Neural cell (in vitro differentiated cells): ENCODE measurements at regions not wholly inside any gene's neighbourhood (a gene's known extent, or its start where the extent isn't known, plus 50 kb on each side); places are given as distances from the start of the nearest gene placed in this dataset.

Source experiments
- H2AFZ ChIP-seq: fragments of 200-600, 300-800 bp; sonication (generic), shearing (Covaris generic); 2 replicates; pipeline ENCODE4 v1.6.0; 2014; ENCODE audit warnings: low read depth, mild to moderate bottlenecking, antibody characterized with exemption, low read length, moderate library complexity
- H3F3A ChIP-seq: fragments of 200-600 bp; shearing (Covaris generic); 2 replicates; pipeline ENCODE4 v1.6.1; 2016; ENCODE audit warnings: mild to moderate bottlenecking, moderate library complexity, mixed read lengths, antibody characterized with exemption, low read length; ENCODE audit not compliant: insufficient read depth, poor library complexity, severe bottlenecking
- H3K27ac ChIP-seq: fragments of 200-600, 300-800 bp; sonication (generic), shearing (Covaris generic); 2 replicates; pipeline ENCODE4 v1.5.1; 2014; ENCODE audit warnings: mild to moderate bottlenecking, low read length, moderate library complexity
- H3K27me3 ChIP-seq: fragments of 300-800, 200-600 bp; sonication (generic), shearing (Covaris generic); 2 replicates; pipeline ENCODE4 v1.6.0; 2014; ENCODE audit warnings: mild to moderate bottlenecking, low read depth, low read length, moderate library complexity; ENCODE audit not compliant: insufficient read depth
- H3K36me3 ChIP-seq: fragments of 300-800, 200-600 bp; sonication (generic), shearing (Covaris generic); 2 replicates; pipeline ENCODE4 v1.5.1; 2014; ENCODE audit warnings: mild to moderate bottlenecking, antibody characterized with exemption, low read length, moderate library complexity; ENCODE audit not compliant: insufficient read depth
- H3K4me2 ChIP-seq: fragments of 300-800, 200-600 bp; sonication (generic), shearing (Covaris generic); 2 replicates; pipeline ENCODE4 v1.6.0; 2014; ENCODE audit warnings: mild to moderate bottlenecking, low read length
- H3K4me3 ChIP-seq: fragments of 300-800, 200-600 bp; sonication (generic), shearing (Covaris generic); 2 replicates; pipeline ENCODE4 v1.5.1; 2014; ENCODE audit warnings: mild to moderate bottlenecking, low read length, moderate library complexity
- H3K79me2 ChIP-seq: fragments of 200-600 bp; shearing (Covaris generic); replicated peaks from 2 replicates; pipeline ENCODE4 v1.6.0; 2014; ENCODE audit warnings: mild to moderate bottlenecking, low read length, moderate library complexity; ENCODE audit not compliant: insufficient read depth
- H3K9ac ChIP-seq: fragments of 300-800, 200-600 bp; sonication (generic), shearing (Covaris generic); 2 replicates; pipeline ENCODE4 v1.6.1; 2016; ENCODE audit warnings: mild to moderate bottlenecking, low read length, mixed read lengths
- H3K9me2 ChIP-seq: fragments of 200-600 bp; shearing (Covaris generic); 2 replicates; pipeline ENCODE4 v1.6.1; 2016; ENCODE audit warnings: mild to moderate bottlenecking, low read length, mixed read lengths; ENCODE audit not compliant: insufficient read depth
- H3K9me3 ChIP-seq: fragments of 200-600, 300-800 bp; sonication (generic), shearing (Covaris generic); 2 replicates; pipeline ENCODE4 v1.6.1; 2016; ENCODE audit warnings: mild to moderate bottlenecking, mixed run types, low read length, moderate library complexity, mixed read lengths
- H4K20me1 ChIP-seq: fragments of 200-600 bp; shearing (Covaris generic); 2 replicates; pipeline ENCODE4 v1.6.1; 2016; ENCODE audit warnings: mild to moderate bottlenecking, mixed run types; ENCODE audit not compliant: insufficient read depth
- CTCF ChIP-seq: fragments of 450-650 bp; IDR thresholded peaks from 2 replicates; pipeline ENCODE4 v1.5.1; 2014; ENCODE audit warnings: antibody characterized with exemption, mild to moderate bottlenecking, moderate library complexity; ENCODE audit not compliant: poor library complexity, severe bottlenecking
- EP300 ChIP-seq: fragments of 450-650 bp; conservative IDR thresholded peaks from 2 replicates; pipeline ENCODE4 v1.6.1; 2014; ENCODE audit warnings: antibody characterized with exemption, mild to moderate bottlenecking, moderate library complexity; ENCODE audit not compliant: poor library complexity, severe bottlenecking
- EZH2 ChIP-seq: fragments of 200-600, 300-800 bp; shearing (Covaris generic), sonication (generic); IDR thresholded peaks from 2 replicates; pipeline ENCODE4 v1.6.1; 2014; ENCODE audit warnings: antibody characterized with exemption, low read length, borderline replicate concordance, mild to moderate bottlenecking; ENCODE audit not compliant: insufficient read depth, poor library complexity, severe bottlenecking
- MXI1 ChIP-seq: fragments of 450-650 bp; conservative IDR thresholded peaks from 2 replicates; pipeline ENCODE4 v1.6.1; 2014; ENCODE audit warnings: antibody characterized with exemption, mild to moderate bottlenecking; ENCODE audit not compliant: poor library complexity, severe bottlenecking
- POLR2AphosphoS5 ChIP-seq: IDR thresholded peaks from 2 replicates; pipeline ENCODE4 v1.6.1; 2012
- RAD21 ChIP-seq: fragments of 450-650 bp; conservative IDR thresholded peaks from 2 replicates; pipeline ENCODE4 v1.6.1; 2014; ENCODE audit warnings: antibody characterized with exemption, mild to moderate bottlenecking, moderate library complexity
- REST ChIP-seq: IDR thresholded peaks from 2 replicates; pipeline ENCODE4 v1.6.1; 2012; ENCODE audit warnings: borderline replicate concordance
- SMC3 ChIP-seq: fragments of 450-650 bp; conservative IDR thresholded peaks from 2 replicates; pipeline ENCODE4 v1.6.1; 2014; ENCODE audit warnings: antibody characterized with exemption, mild to moderate bottlenecking, moderate library complexity; ENCODE audit not compliant: poor library complexity
- TAF1 ChIP-seq: IDR thresholded peaks from 2 replicates; pipeline ENCODE4 v1.6.1; 2012; ENCODE audit warnings: low read depth

DNA sequence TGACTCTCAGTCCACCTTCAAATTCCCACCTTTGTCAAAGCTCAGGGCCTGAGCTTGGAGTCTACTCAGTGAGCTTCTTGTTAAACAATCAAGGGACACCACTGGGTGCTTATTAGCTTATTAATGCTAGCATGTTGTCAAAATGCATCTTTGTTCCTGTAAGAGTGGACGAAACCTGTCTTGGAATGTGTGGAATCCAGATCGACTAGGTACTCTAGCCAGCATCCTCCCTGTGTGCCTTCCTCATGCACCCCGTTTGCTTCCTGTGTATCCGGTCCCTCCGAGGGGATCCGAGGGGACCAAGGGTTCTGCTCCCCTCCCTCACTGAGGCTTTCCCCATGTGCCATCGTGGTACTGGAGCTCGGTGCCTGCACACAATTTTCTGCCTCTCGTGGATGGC lies 75.7 kb upstream of the UBE3A start:
- no peak overlapping the region for H2AFZ ChIP-seq

GRCh38 chr15:25512957-25513356 lies 74.1 kb upstream of the UBE3A start:
- H3K79me2 ChIP-seq: no peaks in the 10 kb centered on the region
- H3K9ac ChIP-seq: no peak overlapping the region
- H3F3A ChIP-seq: no peaks in the 10 kb centered on the region
- TF ChIP-seq MXI1 (no peak), CTCF (no peak), REST (no peak), TAF1 (no peak), RAD21 (no peak), EZH2 (no peak), POLR2AphosphoS5 (no peak), SMC3 (no peak), EP300 (no peak)
- no peak overlapping the region for H3K27ac ChIP-seq
- no peak overlapping the region for H2AFZ ChIP-seq
- H4K20me1 ChIP-seq: no peaks in the 10 kb centered on the region
- no peak overlapping the region for H3K4me3 ChIP-seq
- no peaks in the 10 kb centered on the region for H3K9me3 ChIP-seq
- no peaks in the 10 kb centered on the region for H3K9me2 ChIP-seq
- no peak overlapping the region for H3K4me2 ChIP-seq
- H3K27me3 ChIP-seq: no peaks in the 10 kb centered on the region
- H3K36me3 ChIP-seq: no peaks in the 10 kb centered on the region

More for the DNA sequence above, 75.7 kb upstream of the UBE3A start:
- TF ChIP-seq REST (no peak), MXI1 (no peak), EZH2 (no peak), SMC3 (no peak), EP300 (no peak), TAF1 (no peak), POLR2AphosphoS5 (no peak)
- Histone ChIP-seq H4K20me1 (no peaks in the 10 kb centered on the region), H3K4me2 (no peak overlapping the region), H3F3A (no peaks in the 10 kb centered on the region), H3K9me3 (no peaks in the 10 kb centered on the region), H3K4me3 (no peak overlapping the region), H3K27me3 (no peaks in the 10 kb centered on the region), H3K36me3 (no peaks in the 10 kb centered on the region), H3K9ac (no peak overlapping the region), H3K27ac (no peak overlapping the region), H3K79me2 (no peaks in the 10 kb centered on the region), H3K9me2 (no peaks in the 10 kb centered on the region)
